Left lung (tissue), 4 donors: ENCODE measurements at regions not wholly inside any gene's neighbourhood (a gene's known extent, or its start where the extent isn't known, plus 50 kb on each side); places are given as distances from the start of the nearest gene placed in this dataset.

Experiments
- ATAC-seq: fragments of 200-7000 bp; cut with Tn5 transposase; one replicate; pipeline ENCODE4 v1.9.1; 2020; ENCODE audit warnings: moderate library complexity
- DNase-seq, 4 donors: peaks; one replicate each; pipeline ENCODE4 v3.0.0-alpha.2; 2013 to 2020
- H3K27ac ChIP-seq, 2 donors: fragments of 200-600 bp; sonication (generic) in 1 of 2; one replicate each; pipeline versions ENCODE4 v1.5.0 to v1.8.0; 2020 to 2021
- H3K27me3 ChIP-seq, 2 donors: fragments of 200-600 bp; sonication (generic) in 1 of 2; one replicate each; pipeline versions ENCODE4 v1.5.0 to v1.8.0; 2020 to 2021
- H3K36me3 ChIP-seq, 2 donors: fragments of 200-600 bp; sonication (generic) in 1 of 2; one replicate each; pipeline versions ENCODE4 v1.5.0 to v1.8.0; 2020 to 2021
- H3K4me1 ChIP-seq, 2 donors: fragments of 200-600 bp; one replicate each; pipeline ENCODE4 v1.8.0; 2021
- H3K4me3 ChIP-seq, 2 donors: fragments of 200-600 bp; sonication (generic) in 1 of 2; one replicate each; pipeline versions ENCODE4 v1.5.0 to v1.8.0; 2020 to 2021; ENCODE audit warnings: mild to moderate bottlenecking in 1 of 2
- H3K9me3 ChIP-seq, 2 donors: fragments of 200-600 bp; sonication (generic) in 1 of 2; one replicate each; pipeline versions ENCODE4 v1.5.0 to v1.8.0; 2020 to 2021
- intact Hi-C, 2 donors: fragments of 100-400 bp; cut with DNase I; formaldehyde crosslinking; loops; one replicate each; pipeline versions ENCODE4 v1.11.2 to v1.14.2; 2022
- TF ChIP-seq, protein P1 (sequence below), 2 donors: fragments of 200-600 bp; sonication (generic) in 1 of 2; IDR thresholded peaks; one replicate each; pipeline versions ENCODE4 v1.5.0 to v1.8.0; 2021; ENCODE audit warnings: antibody characterized with exemption in 2 of 2
- donor health status: DM: no; HTN: yes; CAD: no.
- donor health status: DM: no; HTN: no; CAD: no.

DNA sequence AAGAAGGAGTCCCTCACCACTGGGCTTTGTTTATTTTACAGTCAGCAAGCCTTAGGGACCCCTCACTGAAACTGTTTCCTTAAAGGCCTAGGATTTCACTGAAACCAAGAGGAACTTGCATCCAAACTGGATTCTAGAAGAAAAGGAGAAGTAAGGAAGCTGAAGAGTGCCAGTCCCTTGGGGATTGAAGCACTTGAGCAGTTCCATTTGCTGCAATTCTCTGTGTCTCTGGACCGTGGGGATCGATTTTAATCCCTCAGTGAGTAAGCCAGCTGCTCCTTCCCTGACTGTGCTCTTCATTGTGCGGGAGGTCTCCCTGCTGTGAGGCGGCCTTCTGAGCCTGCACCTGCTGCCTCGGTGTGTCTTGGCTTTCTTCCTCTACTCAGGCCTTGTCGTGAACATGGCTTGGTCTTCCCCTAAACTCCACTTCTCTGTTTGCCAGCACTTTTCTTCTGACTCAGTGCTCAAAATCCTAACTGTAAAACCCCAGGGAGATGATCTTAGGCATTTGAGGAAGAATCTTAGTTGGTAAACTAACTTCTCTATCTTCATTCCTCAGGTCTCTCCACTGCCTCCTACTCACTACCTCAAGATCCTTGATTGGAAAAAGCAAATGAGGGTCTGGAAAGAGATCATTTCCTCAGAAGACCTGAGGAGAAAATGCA lies 132.6 kb downstream of the SLC38A6 start:
- H3K4me3 ChIP-seq: no peak overlapping the region
- no peak for DNase-seq
- H3K27ac ChIP-seq: peak overlapping the region in 1 of 2 donors; percentile 3
- no peaks in the 10 kb centered on the region for H3K4me1 ChIP-seq
- H3K27me3 ChIP-seq: peaks cover 0 to 15% of the 10 kb centered on the region in 2 donors
- peaks cover 0 to 27% of the 10 kb centered on the region in 2 donors for H3K9me3 ChIP-seq
- H3K36me3 ChIP-seq: no peaks in the 10 kb centered on the region
- ATAC-seq: no peak
- intact Hi-C loops: no loop called here
- TF ChIP-seq, protein P1, sequence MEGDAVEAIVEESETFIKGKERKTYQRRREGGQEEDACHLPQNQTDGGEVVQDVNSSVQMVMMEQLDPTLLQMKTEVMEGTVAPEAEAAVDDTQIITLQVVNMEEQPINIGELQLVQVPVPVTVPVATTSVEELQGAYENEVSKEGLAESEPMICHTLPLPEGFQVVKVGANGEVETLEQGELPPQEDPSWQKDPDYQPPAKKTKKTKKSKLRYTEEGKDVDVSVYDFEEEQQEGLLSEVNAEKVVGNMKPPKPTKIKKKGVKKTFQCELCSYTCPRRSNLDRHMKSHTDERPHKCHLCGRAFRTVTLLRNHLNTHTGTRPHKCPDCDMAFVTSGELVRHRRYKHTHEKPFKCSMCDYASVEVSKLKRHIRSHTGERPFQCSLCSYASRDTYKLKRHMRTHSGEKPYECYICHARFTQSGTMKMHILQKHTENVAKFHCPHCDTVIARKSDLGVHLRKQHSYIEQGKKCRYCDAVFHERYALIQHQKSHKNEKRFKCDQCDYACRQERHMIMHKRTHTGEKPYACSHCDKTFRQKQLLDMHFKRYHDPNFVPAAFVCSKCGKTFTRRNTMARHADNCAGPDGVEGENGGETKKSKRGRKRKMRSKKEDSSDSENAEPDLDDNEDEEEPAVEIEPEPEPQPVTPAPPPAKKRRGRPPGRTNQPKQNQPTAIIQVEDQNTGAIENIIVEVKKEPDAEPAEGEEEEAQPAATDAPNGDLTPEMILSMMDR (IDR thresholded peaks at IDR 0.05): no peak

DNA sequence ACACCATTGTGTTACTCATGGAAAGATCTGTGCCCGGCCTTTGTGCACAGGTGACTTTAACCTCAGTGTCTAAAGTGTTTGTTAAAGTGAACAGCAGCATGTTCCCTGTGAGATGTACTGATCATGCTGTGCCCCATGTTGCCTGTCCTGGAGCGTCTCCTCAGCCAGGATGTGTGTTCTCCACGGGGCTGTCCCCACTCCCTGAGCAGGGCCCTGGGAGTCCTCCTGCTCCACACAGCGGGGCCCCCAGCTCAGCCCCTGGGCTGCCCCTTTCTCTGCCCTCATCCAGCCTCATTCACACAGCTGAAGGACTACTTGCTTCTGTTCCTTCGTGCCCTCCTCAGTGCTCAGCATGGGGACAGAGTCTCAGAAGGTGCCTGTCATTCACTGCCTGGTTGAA lies 131.5 kb downstream of the SLC38A6 start:
- Histone ChIP-seq H3K9me3 (peaks cover 0 to 27% of the 10 kb centered on the region in 2 donors), H3K36me3 (no peaks in the 10 kb centered on the region), H3K27me3 (peaks cover 0 to 15% of the 10 kb centered on the region in 2 donors), H3K27ac (no peak overlapping the region), H3K4me3 (no peak overlapping the region), H3K4me1 (peaks cover 0 to 2% of the 10 kb centered on the region in 2 donors)
- ATAC-seq: no peak
- intact Hi-C loops: no loop called here
- no peak for DNase-seq
- TF ChIP-seq, protein P1 (IDR thresholded peaks at IDR 0.05): no peak

DNA sequence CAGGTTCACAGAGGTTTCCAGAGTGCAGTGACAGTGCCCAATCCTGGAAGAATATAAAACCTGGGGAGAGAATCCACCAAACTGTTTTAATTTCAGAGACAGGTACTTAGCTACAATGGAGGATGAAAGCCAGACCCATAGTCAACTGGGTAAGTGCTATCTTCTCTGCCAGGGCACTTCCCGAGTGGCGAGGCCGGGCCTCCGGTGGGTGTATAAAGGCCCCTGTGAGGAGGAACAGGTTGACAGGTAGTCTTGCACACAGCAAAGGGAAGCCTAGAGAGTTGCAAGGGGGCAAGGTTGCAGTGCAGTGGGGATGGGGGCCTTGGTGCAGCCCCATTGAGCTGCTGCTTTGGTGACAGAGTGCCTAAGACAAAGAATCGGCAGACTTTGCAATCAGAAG lies 130.7 kb downstream of the SLC38A6 start:
- DNase-seq (no peak), ATAC-seq (no peak)
- no peak overlapping the region for H3K4me3 ChIP-seq
- TF ChIP-seq, protein P1 (IDR thresholded peaks at IDR 0.05): no peak
- no peaks in the 10 kb centered on the region for H3K36me3 ChIP-seq
- no peak overlapping the region for H3K27ac ChIP-seq
- peaks cover 0 to 5% of the 10 kb centered on the region in 2 donors for H3K4me1 ChIP-seq
- H3K27me3 ChIP-seq: peaks cover 0 to 15% of the 10 kb centered on the region in 2 donors
- H3K9me3 ChIP-seq: peaks cover 0 to 27% of the 10 kb centered on the region in 2 donors
- intact Hi-C loops: no loop called here

DNA sequence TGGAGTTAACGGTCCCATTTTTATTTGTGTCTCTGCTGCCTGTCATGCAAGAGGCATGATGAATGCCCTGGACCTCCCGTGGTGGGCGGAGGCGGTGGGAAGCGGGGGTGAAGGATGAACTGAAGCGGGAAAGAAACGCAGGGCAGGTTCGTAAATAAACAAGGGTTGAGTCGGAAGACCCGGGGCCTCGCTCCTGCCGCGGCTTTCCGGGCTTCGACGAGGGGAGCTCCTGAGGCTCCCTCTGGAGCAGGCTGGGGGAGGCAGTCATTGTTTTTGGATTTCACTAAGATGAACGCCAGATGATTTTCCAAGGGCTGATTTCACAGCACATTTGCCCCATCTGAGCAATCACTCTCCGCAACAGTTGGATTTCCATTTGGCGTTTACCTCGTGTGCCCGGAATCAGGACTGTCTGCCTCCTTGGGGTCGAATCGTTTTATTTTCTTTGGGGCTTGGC lies 130.2 kb downstream of the SLC38A6 start:
- DNase-seq (no peak), ATAC-seq (no peak)
- Histone ChIP-seq H3K27ac (no peak overlapping the region), H3K4me1 (peaks cover 0 to 5% of the 10 kb centered on the region in 2 donors), H3K27me3 (peaks cover 0 to 15% of the 10 kb centered on the region in 2 donors), H3K4me3 (no peak overlapping the region), H3K9me3 (peaks cover 0 to 25% of the 10 kb centered on the region in 2 donors), H3K36me3 (no peaks in the 10 kb centered on the region)
- TF ChIP-seq, protein P1 (IDR thresholded peaks at IDR 0.05): no peak
- intact Hi-C loops: no loop called here

DNA sequence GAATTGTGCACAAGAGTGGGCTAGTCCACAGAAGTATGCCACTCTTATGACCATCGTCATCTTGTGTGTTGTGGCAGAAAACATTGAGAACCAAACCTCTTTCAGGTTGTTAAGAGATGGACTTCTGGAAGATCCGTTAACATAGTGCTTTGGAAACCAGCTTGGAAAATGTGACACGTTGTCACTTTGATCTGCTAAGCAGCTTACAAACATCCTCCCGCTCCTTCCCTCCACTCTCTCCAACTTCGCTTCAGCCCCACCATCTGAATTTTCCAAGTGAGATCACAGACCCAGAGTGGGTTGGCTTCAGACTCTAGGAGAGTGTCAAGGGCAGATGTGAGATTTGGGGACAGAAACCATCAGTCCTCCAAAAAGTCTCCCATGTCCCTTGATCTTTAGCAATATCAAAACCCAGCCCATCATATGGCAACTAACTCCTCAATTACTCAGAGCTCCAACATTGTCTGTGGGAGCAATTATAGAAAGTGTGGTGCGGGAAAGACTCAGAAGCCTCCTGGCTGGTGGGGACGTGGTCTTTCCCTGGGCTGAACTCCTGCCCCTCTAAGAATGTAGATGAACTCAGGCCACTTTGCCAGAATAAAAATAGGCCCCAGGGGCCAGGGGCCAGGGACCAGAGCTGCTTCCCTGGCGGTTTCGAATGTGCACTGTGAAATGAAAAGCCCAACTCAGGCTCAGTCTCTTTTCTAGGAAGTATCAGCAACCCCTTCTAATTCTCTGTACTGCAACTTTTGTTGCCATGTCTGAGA lies 129.5 kb downstream of the SLC38A6 start:
- Histone ChIP-seq H3K27ac (no peak overlapping the region), H3K4me3 (no peak overlapping the region), H3K4me1 (peaks cover 0 to 5% of the 10 kb centered on the region in 2 donors), H3K9me3 (peaks cover 0 to 21% of the 10 kb centered on the region in 2 donors), H3K36me3 (no peaks in the 10 kb centered on the region), H3K27me3 (peaks cover 0 to 15% of the 10 kb centered on the region in 2 donors)
- no peak for DNase-seq
- intact Hi-C loops: no loop called here
- no peak for ATAC-seq
- TF ChIP-seq, protein P1 (IDR thresholded peaks at IDR 0.05): no peak
